ENCODE measurements at regions not wholly inside any gene's neighbourhood (a gene's known extent, or its start where the extent isn't known, plus 50 kb on each side); places are given as distances from the start of the nearest gene placed in this dataset.

DNA sequence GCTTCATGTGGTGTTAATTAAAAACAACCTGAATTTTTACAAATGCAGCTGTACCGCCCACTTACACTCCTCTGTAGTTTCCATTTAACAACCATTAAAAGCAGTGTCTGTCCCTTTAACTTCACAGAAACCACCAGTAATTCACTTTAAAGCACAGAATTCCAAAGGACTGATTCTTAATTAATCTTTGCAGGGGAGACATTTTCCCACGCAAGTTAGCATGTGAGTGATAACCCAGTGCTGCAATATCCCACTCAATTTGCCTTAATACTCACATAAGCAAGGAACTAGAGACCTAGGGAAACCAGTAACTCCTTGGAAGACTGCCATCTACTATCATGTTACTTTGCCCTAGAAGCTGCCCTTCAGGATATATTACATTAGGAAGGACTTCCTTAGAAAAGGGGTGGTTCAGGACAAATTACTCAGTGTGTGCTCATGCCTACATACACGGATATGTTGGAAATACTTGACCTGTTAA is 102.3 kb downstream of the OSR1 start:
- TF ChIP-seq CTCF (IDR thresholded peaks at IDR 0.05) (no peak), POLR2AphosphoS5 (IDR thresholded peaks at IDR 0.05) (no peak), POLR2A (IDR thresholded peaks at IDR 0.05) (no peak), EP300 (IDR thresholded peaks at IDR 0.05) (no peak)

Measured in gastroesophageal sphincter (tissue), 3 donors.